IMR-90 (cell line): ENCODE measurements at regions not wholly inside any gene's neighbourhood (a gene's known extent, or its start where the extent isn't known, plus 50 kb on each side); places are given as distances from the start of the nearest gene placed in this dataset.

Experiments
- ATAC-seq: fragments of 200-7000 bp; cut with Tn5 transposase; 2 replicates; pipeline ENCODE4 v1.9.1; 2020; ENCODE audit warnings: low read depth, mild to moderate bottlenecking, moderate library complexity
- BruUV-seq: library from RNA; stranded (reverse); fragments of 400-500 nt; replicated peaks from 2 replicates; lab custom pipeline; 2021; lab: Mats Ljungman, UMichigan
- CTCF ChIA-PET: fragments of 300-600 bp; formaldehyde crosslinking; extraction: SDS; loops from one replicate; lab custom pipeline; 2021; ENCODE audit warnings: antibody characterized with exemption; lab: Yijun Ruan, JAX
- POLR2A ChIA-PET: fragments of 300-600 bp; sonication (Branson Sonifier 250); formaldehyde crosslinking; loops from one replicate; lab custom pipeline; 2022; ENCODE audit warnings: antibody characterized with exemption; ENCODE audit not compliant: unreplicated experiment; lab: Charles Lee
- DNase-seq: peaks from one replicate; pipeline ENCODE4 v3.0.0; 2013
- H2AFZ ChIP-seq: replicated peaks from 2 replicates; pipeline ENCODE3; 2013; ENCODE audit warnings: low read length, mild to moderate bottlenecking; ENCODE audit not compliant: poor library complexity
- H2AK5ac ChIP-seq: 2 replicates; pipeline ENCODE4 v1.6.1; 2013; ENCODE audit warnings: low read depth, low read length, inconsistent platforms
- H2AK9ac ChIP-seq: replicated peaks from 2 replicates; pipeline ENCODE3; 2013; ENCODE audit warnings: mild to moderate bottlenecking, low read depth, low read length, moderate library complexity; ENCODE audit not compliant: poor library complexity
- H2BK120ac ChIP-seq: 2 replicates; pipeline ENCODE4 v1.6.1; 2013; ENCODE audit warnings: low read depth, low read length, inconsistent platforms
- H2BK15ac ChIP-seq: 3 replicates; pipeline ENCODE4 v1.6.1; 2013; ENCODE audit warnings: low read depth, low read length, inconsistent platforms
- H2BK20ac ChIP-seq: 2 replicates; pipeline ENCODE4 v1.6.1; 2013; ENCODE audit warnings: low read depth, mild to moderate bottlenecking, inconsistent platforms, low read length, moderate library complexity
- H2BK5ac ChIP-seq: 2 replicates; pipeline ENCODE4 v1.6.1; 2013; ENCODE audit warnings: mild to moderate bottlenecking, low read depth, low read length, inconsistent platforms; ENCODE audit not compliant: poor library complexity, severe bottlenecking
- H3K14ac ChIP-seq: replicated peaks from 2 replicates; pipeline ENCODE4 v1.6.1; 2013; ENCODE audit warnings: low read depth, low read length, inconsistent platforms
- H3K18ac ChIP-seq: 2 replicates; pipeline ENCODE4 v1.6.1; 2013; ENCODE audit warnings: low read depth, low read length, control low read depth
- H3K23ac ChIP-seq: 2 replicates; pipeline ENCODE4 v1.6.1; 2013; ENCODE audit warnings: low read depth, low read length, inconsistent platforms
- H3K27ac ChIP-seq: 2 replicates; pipeline ENCODE4 v1.5.1; 2013; ENCODE audit warnings: mild to moderate bottlenecking, control low read depth, low read length; ENCODE audit not compliant: insufficient read depth
- H3K27me3 ChIP-seq: 2 replicates; pipeline ENCODE4 v1.6.1; 2013; ENCODE audit warnings: low read length; ENCODE audit not compliant: control insufficient read depth, insufficient read depth
- H3K36me3 ChIP-seq: 2 replicates; pipeline ENCODE4 v1.6.1; 2013; ENCODE audit warnings: low read length, mixed read lengths; ENCODE audit not compliant: control insufficient read depth, insufficient read depth
- H3K4ac ChIP-seq: 2 replicates; pipeline ENCODE4 v1.6.1; 2013; ENCODE audit warnings: low read depth, low read length, inconsistent platforms
- H3K4me1 ChIP-seq: 2 replicates; pipeline ENCODE4 v1.6.1; 2013; ENCODE audit warnings: low read length, mixed read lengths; ENCODE audit not compliant: control insufficient read depth, insufficient read depth
- H3K4me2 ChIP-seq: 2 replicates; pipeline ENCODE4 v1.6.1; 2013; ENCODE audit warnings: low read depth, mild to moderate bottlenecking, control low read depth, low read length, moderate library complexity
- H3K4me3 ChIP-seq: 2 replicates; pipeline ENCODE4 v1.5.1; 2013; ENCODE audit warnings: low read depth, mild to moderate bottlenecking, control low read depth, low read length, moderate library complexity; ENCODE audit not compliant: insufficient read depth
- H3K56ac ChIP-seq: 2 replicates; pipeline ENCODE4 v1.6.1; 2013; ENCODE audit warnings: low read length, inconsistent platforms; ENCODE audit not compliant: insufficient read depth; ENCODE audit errors: extremely low read depth
- H3K79me1 ChIP-seq, 2 experiments: 2 replicates each; pipeline ENCODE4 v1.6.1; 2013; ENCODE audit warnings: low read length in 2 of 2, inconsistent platforms in 1 of 2, low read depth in 1 of 2
- H3K9ac ChIP-seq: 2 replicates; pipeline ENCODE4 v1.6.1; 2013; ENCODE audit warnings: low read depth, low read length, control low read depth
- H3K9me1 ChIP-seq: 2 replicates; pipeline ENCODE4 v1.6.1; 2013; ENCODE audit warnings: low read length, inconsistent platforms; ENCODE audit not compliant: insufficient read depth
- H3K9me3 ChIP-seq: 2 replicates; pipeline ENCODE4 v1.6.1; 2013; ENCODE audit warnings: low read length; ENCODE audit not compliant: control insufficient read depth, insufficient read depth
- H4K20me1 ChIP-seq: 2 replicates; pipeline ENCODE4 v1.6.1; 2013; ENCODE audit warnings: low read length, inconsistent platforms; ENCODE audit not compliant: insufficient read depth
- H4K5ac ChIP-seq: 2 replicates; pipeline ENCODE4 v1.6.1; 2013; ENCODE audit warnings: mild to moderate bottlenecking, low read depth, low read length, control low read depth
- H4K8ac ChIP-seq, 2 experiments: 2 replicates each; pipeline ENCODE4 v1.6.1; 2013; ENCODE audit warnings: low read depth in 2 of 2, low read length in 2 of 2, control low read depth in 1 of 2, inconsistent platforms in 1 of 2
- H4K91ac ChIP-seq: 2 replicates; pipeline ENCODE4 v1.6.1; 2013; ENCODE audit warnings: low read depth, low read length, inconsistent platforms; ENCODE audit not compliant: insufficient read depth
- BHLHE40 ChIP-seq: fragments of 150-350 bp; IDR thresholded peaks from 2 replicates; pipeline ENCODE4 v1.6.1; 2016; ENCODE audit warnings: mild to moderate bottlenecking, low read depth, low read length
- CEBPB ChIP-seq: IDR thresholded peaks from 2 replicates; pipeline ENCODE4 v1.6.1; 2012; ENCODE audit warnings: low read depth, low read length, improper control_type of control experiment
- CHD1 ChIP-seq: IDR thresholded peaks from 2 replicates; pipeline ENCODE4 v1.6.1; 2012; ENCODE audit warnings: low read depth, low read length, improper control_type of control experiment
- CTCF ChIP-seq: conservative IDR thresholded peaks from 2 replicates; pipeline ENCODE4 v1.5.1; 2012; ENCODE audit warnings: mild to moderate bottlenecking, low read depth, low read length, improper control_type of control experiment
- ELK1 ChIP-seq: fragments of 150-350 bp; IDR thresholded peaks from 2 replicates; pipeline ENCODE4 v1.6.1; 2016; ENCODE audit warnings: low read depth, mild to moderate bottlenecking, low read length, moderate library complexity, borderline replicate concordance
- FOS ChIP-seq: fragments of 150-350 bp; IDR thresholded peaks from 2 replicates; pipeline ENCODE4 v1.6.1; 2016; ENCODE audit warnings: low read depth, low read length
- MAFK ChIP-seq: IDR thresholded peaks from 2 replicates; pipeline ENCODE4 v1.6.1; 2012; ENCODE audit warnings: low read depth, low read length, improper control_type of control experiment
- MAZ ChIP-seq: IDR thresholded peaks from 2 replicates; pipeline ENCODE4 v1.6.1; 2012; ENCODE audit warnings: low read depth, mild to moderate bottlenecking, low read length, improper control_type of control experiment, moderate library complexity, borderline replicate concordance
- MXI1 ChIP-seq: IDR thresholded peaks from 2 replicates; pipeline ENCODE4 v1.6.1; 2012; ENCODE audit warnings: low read depth, mild to moderate bottlenecking, low read length, moderate library complexity, borderline replicate concordance
- NFE2L2 ChIP-seq: fragments of 150-350 bp; IDR thresholded peaks from 2 replicates; pipeline ENCODE4 v1.6.1; 2016; ENCODE audit warnings: low read depth, mild to moderate bottlenecking, low read length
- POLR2A ChIP-seq: IDR thresholded peaks from 2 replicates; pipeline ENCODE4 v1.6.1; 2012; ENCODE audit warnings: mild to moderate bottlenecking, low read depth, low read length
- RAD21 ChIP-seq: IDR thresholded peaks from 2 replicates; pipeline ENCODE4 v1.6.1; 2012; ENCODE audit warnings: low read length, improper control_type of control experiment
- RCOR1 ChIP-seq: IDR thresholded peaks from 2 replicates; pipeline ENCODE4 v1.6.1; 2012; ENCODE audit warnings: mild to moderate bottlenecking, low read length, improper control_type of control experiment; ENCODE audit not compliant: insufficient replicate concordance
- RFX5 ChIP-seq: IDR thresholded peaks from 2 replicates; pipeline ENCODE4 v1.8.0; 2012; ENCODE audit warnings: low read depth, mild to moderate bottlenecking, low read length, moderate library complexity
- SMC3 ChIP-seq: fragments of 150-350 bp; IDR thresholded peaks from 2 replicates; pipeline ENCODE4 v1.6.1; 2016; ENCODE audit warnings: low read depth, mild to moderate bottlenecking, antibody characterized with exemption, low read length, moderate library complexity
- USF2 ChIP-seq: fragments of 150-350 bp; IDR thresholded peaks from 2 replicates; pipeline ENCODE4 v1.6.1; 2017; ENCODE audit warnings: mild to moderate bottlenecking, antibody characterized with exemption, low read length, low read depth
- WGBS, 2 experiments: methylation state at CpG; one replicate each; pipeline versions ENCODE4 v1.1.5 to v1.1.7; 2013; ENCODE audit warnings: missing lambda C conversion rate in 2 of 2; ENCODE audit not compliant: insufficient read length in 1 of 2; ENCODE audit errors: extremely low coverage in 2 of 2; 5-methylcytosine and 5-hydroxymethylcytosine counted together
- dilution Hi-C: fragments of 300-500 bp; cut with HindIII; formaldehyde crosslinking; loops from one replicate; pipeline ENCODE4 v1.14.3; 2018; ENCODE audit warnings: low sequenced_read_pairs; ENCODE audit not compliant: unreplicated experiment
- in situ Hi-C: fragments of 300-500 bp; cut with MboI; formaldehyde crosslinking; loops from 3 replicates; pipeline ENCODE4 v1.14.3; 2019; ENCODE audit warnings: low sequenced_read_pairs, inconsistent platforms, mixed read lengths
- intact Hi-C: fragments of 100-400 bp; cut with micrococcal nuclease; formaldehyde crosslinking; loops from 2 replicates; pipeline ENCODE4 v1.10.0; 2022

- dilution Hi-C loops: no loop called here
- no peak overlapping the region for H2AFZ ChIP-seq
These were observed 62.0 kb upstream of the ST3GAL5 start for GRCh38 chr2:85950743-85951142.

More at GRCh38 chr2:85950743-85951142, 62.0 kb upstream of the ST3GAL5 start:
- in situ Hi-C loops: no loop called here
- peaks cover 4% of the 10 kb centered on the region; the same call in 1 of the 2 replicates for H3K9me1 ChIP-seq
- H4K5ac ChIP-seq: no peak overlapping the region
- intact Hi-C loops: no loop called here
- H3K4me3 ChIP-seq: no peak overlapping the region
- H2BK120ac ChIP-seq: no peak overlapping the region
- H4K20me1 ChIP-seq: no peaks in the 10 kb centered on the region
- H3K79me1 ChIP-seq: no peaks in the 10 kb centered on the region
- no peak overlapping the region for H2BK20ac ChIP-seq
- no peak overlapping the region for H2AK9ac ChIP-seq
- peaks cover 4% of the 10 kb centered on the region for H3K9me3 ChIP-seq
- DNase-seq (no peak), ATAC-seq (no peak)
- no peak overlapping the region for H3K4me2 ChIP-seq
- no peak overlapping the region for H4K8ac ChIP-seq
- no peak overlapping the region for H4K91ac ChIP-seq
- H2AK5ac ChIP-seq: no peak overlapping the region
- TF ChIP-seq MAFK (no peak), POLR2A (no peak), RAD21 (no peak), CTCF (no peak), ELK1 (no peak), BHLHE40 (no peak), MXI1 (no peak), FOS (no peak), RFX5 (no peak), RCOR1 (no peak), USF2 (no peak), CHD1 (no peak), CEBPB (no peak), NFE2L2 (no peak), SMC3 (no peak), MAZ (no peak)
- no peak overlapping the region for H3K56ac ChIP-seq
- H3K23ac ChIP-seq: no peak overlapping the region
- H3K4ac ChIP-seq: no peak overlapping the region
- no peaks in the 10 kb centered on the region for H3K4me1 ChIP-seq
- no TSS peak for BruUV-seq
- no peak overlapping the region for H3K18ac ChIP-seq
- CTCF ChIA-PET: interaction anchor here (1.1 kb wide), 1 partner anchor 23 kb away, joined by 3 read pairs; no protein-coding TSS in a partner anchor
- no peak overlapping the region for H3K9ac ChIP-seq
- H3K36me3 ChIP-seq: no peaks in the 10 kb centered on the region
- no CpG with 5 or more reads among the region's 4 CpGs for WGBS, 2 experiments
- no peak overlapping the region for H3K14ac ChIP-seq
- H2BK15ac ChIP-seq: no peak overlapping the region
- peaks cover 25% of the 10 kb centered on the region for H3K27me3 ChIP-seq
- H2BK5ac ChIP-seq: no peak overlapping the region
- POLR2A ChIA-PET: no interaction called here
- H3K27ac ChIP-seq: no peak overlapping the region
